Fibroblast of skin of scalp (primary cell): ENCODE measurements at regions not wholly inside any gene's neighbourhood (a gene's known extent, or its start where the extent isn't known, plus 50 kb on each side); places are given as distances from the start of the nearest gene placed in this dataset.

Source experiments
- DNase-seq: peaks from one replicate; pipeline ENCODE4 v3.0.0-alpha.2; 2013

GRCh38 chr2:234334756-234335155 is 162.1 kb downstream of the ARL4C start:
- DNase-seq: no peak

- peak; percentile 27 for DNase-seq
Measured at GRCh38 chr2:234334151-234334550, 162.7 kb downstream of the ARL4C start.

- DNase-seq: no peak
Measured at GRCh38 chr2:234333168-234334130, 163.4 kb downstream of the ARL4C start.

GRCh38 chr2:234331966-234332365 is 164.9 kb downstream of the ARL4C start:
- DNase-seq: no peak

- no peak for DNase-seq
Measured at GRCh38 chr2:234331566-234331965, 165.3 kb downstream of the ARL4C start.

GRCh38 chr2:234330902-234331301 is 166.0 kb downstream of the ARL4C start:
- no peak for DNase-seq

GRCh38 chr2:234329202-234329960 is 167.5 kb downstream of the ARL4C start:
- DNase-seq: no peak

- DNase-seq: no peak
Measured at GRCh38 chr2:234328444-234328990, 168.4 kb downstream of the ARL4C start.

- no peak for DNase-seq
Measured at GRCh38 chr2:234326694-234327093, 170.2 kb downstream of the ARL4C start.

- no peak for DNase-seq
Measured at GRCh38 chr2:234324116-234324515, 172.8 kb downstream of the ARL4C start.

GRCh38 chr2:234322766-234323465 is 174.0 kb downstream of the ARL4C start:
- DNase-seq: no peak

- DNase-seq: no peak
Measured at GRCh38 chr2:234320066-234320465, 176.8 kb downstream of the ARL4C start.

- no peak for DNase-seq
Measured at GRCh38 chr2:234318361-234318760, 178.5 kb downstream of the ARL4C start.

GRCh38 chr2:234313558-234313957 is 183.3 kb downstream of the ARL4C start:
- DNase-seq: no peak

GRCh38 chr2:234310166-234310565 is 186.7 kb downstream of the ARL4C start:
- DNase-seq: no peak

- no peak for DNase-seq
Measured at GRCh38 chr2:234309431-234309830, 187.4 kb downstream of the ARL4C start.

GRCh38 chr2:234308813-234309195 is 188.1 kb downstream of the ARL4C start:
- peak; percentile 64 for DNase-seq

GRCh38 chr2:234308073-234308812 is 188.6 kb downstream of the ARL4C start:
- peak; percentile 75 for DNase-seq

- no peak for DNase-seq
Measured at GRCh38 chr2:234307322-234307961, 189.4 kb downstream of the ARL4C start.

- no peak for DNase-seq
Measured at GRCh38 chr2:234306426-234307173, 190.3 kb downstream of the ARL4C start.

- peak; percentile 56 for DNase-seq
Measured at GRCh38 chr2:234305846-234306245, 191.0 kb downstream of the ARL4C start.
